ENCODE measurements at regions not wholly inside any gene's neighbourhood (a gene's known extent, or its start where the extent isn't known, plus 50 kb on each side); places are given as distances from the start of the nearest gene placed in this dataset.

GRCh38 chr10:25758511-25758910 is 175.5 kb upstream of the MYO3A start:
- H4K20me1 ChIP-seq (replicated peaks in 1 of 2; ENCODE audit: control insufficient read depth in 1 of 2, insufficient read depth in 2 of 2, low read length in 2 of 2), result no peaks in the 10 kb centered on the region
- peak overlapping the region; percentile 48; the same call in 1 of the 2 replicates for H2AFZ ChIP-seq (ENCODE audit: low read length)
- no peak overlapping the region for H2BK5ac ChIP-seq (ENCODE audit: low read depth, low read length)
- no peak overlapping the region for H3K14ac ChIP-seq (ENCODE audit: insufficient read length)
- H3K27ac ChIP-seq (ENCODE audit: low read depth, low read length), result no peak overlapping the region
- H2AK5ac ChIP-seq (ENCODE audit: low read depth, low read length), result no peak overlapping the region
- no peak overlapping the region for H2BK15ac ChIP-seq (ENCODE audit: low read length)
- no peaks in the 10 kb centered on the region for H3K27me3 ChIP-seq (replicated peaks in 1 of 4; ENCODE audit: control insufficient read depth in 3 of 4, extremely low read depth in 1 of 4, insufficient read depth in 3 of 4, low read length in 3 of 4)
- H3K18ac ChIP-seq (ENCODE audit: extremely low read depth, low read length), result no peak overlapping the region
- no peak for FAIRE-seq
- no peak overlapping the region for H2BK120ac ChIP-seq (replicated peaks; ENCODE audit: low read depth, low read length)
- no peak for TF ChIP-seq CBX5 (IDR thresholded peaks at IDR 0.05; ENCODE audit: low read depth, low read length)
- H3K4me1 ChIP-seq (replicated peaks in 1 of 4; ENCODE audit: control insufficient read depth in 3 of 4, insufficient read depth in 4 of 4, low read length in 3 of 4), result peaks cover 0 to 5% (median 2%) of the 10 kb centered on the region in 4 experiments; a peak in 3 of 7 replicates
- DNase-seq (ENCODE audit: low read depth in 1 of 2, low spot score in 2 of 2), result no peak
- ChIA-PET CTCF (ENCODE audit: partially characterized antibody) (interaction anchor here (0.6 to 3.4 kb wide), 47 partner anchors 10 to 1143 kb away, joined by 3 to 27 read pairs (median 4); no protein-coding TSS in a partner anchor), POLR2A (ENCODE audit: partially characterized antibody) (no interaction called here)
- no peak overlapping the region for H3K9ac ChIP-seq (replicated peaks in 1 of 4; ENCODE audit: extremely low read depth in 1 of 4, low read depth in 3 of 4, low read length in 3 of 4)
- no peak overlapping the region for H4K5ac ChIP-seq (ENCODE audit: insufficient read length, low read depth, low read length)
- no peak overlapping the region for H3K4ac ChIP-seq (replicated peaks; ENCODE audit: insufficient read length, low read depth, low read length)
- 10% methylated on average over 1 of the region's 1 CpG; no CpG with 5 or more reads in 1 of the 2 experiments for WGBS, 2 experiments (ENCODE audit: extremely low coverage in 1 of 2, insufficient coverage in 1 of 2, insufficient read length in 1 of 2, insufficient replicate concordance in 2 of 2, low coverage in 1 of 2, low lambda C conversion rate in 2 of 2, missing lambda C conversion rate in 1 of 2)
- no peaks in the 10 kb centered on the region for H3K79me2 ChIP-seq (ENCODE audit: control insufficient read depth in 1 of 2, insufficient read depth in 2 of 2, low read length in 2 of 2)
- no peak overlapping the region for H4K91ac ChIP-seq (replicated peaks; ENCODE audit: insufficient read length, low read length)
- H3K9me3 ChIP-seq (ENCODE audit: insufficient read depth in 2 of 2, low read depth in 1 of 2, low read length in 1 of 2), result peaks cover 5 to 10% of the 10 kb centered on the region in 2 experiments; a peak in 3 of 4 replicates
- H3K79me1 ChIP-seq (ENCODE audit: low read depth, low read length), result no peaks in the 10 kb centered on the region
- no peak overlapping the region for H2BK12ac ChIP-seq (ENCODE audit: low read depth, low read length)
- H3K56ac ChIP-seq (replicated peaks; ENCODE audit: insufficient read length, low read depth, low read length), result no peak overlapping the region
- no peak overlapping the region for H2BK20ac ChIP-seq (ENCODE audit: low read length)
- H4K8ac ChIP-seq (ENCODE audit: extremely low read depth, insufficient read depth, low read length), result no peak overlapping the region
- no peaks in the 10 kb centered on the region for H3K23me2 ChIP-seq (ENCODE audit: low read depth, low read length)
- H3K4me2 ChIP-seq (ENCODE audit: insufficient read depth in 1 of 2, low read depth in 2 of 2, low read length in 2 of 2), result no peak overlapping the region
- no peak overlapping the region for H3K4me3 ChIP-seq (ENCODE audit: extremely low read depth in 1 of 4, insufficient read depth in 2 of 4, low read depth in 3 of 4, low read length in 4 of 4)
- no peaks in the 10 kb centered on the region; a peak in 1 of 8 replicates for H3K36me3 ChIP-seq (ENCODE audit: control insufficient read depth in 2 of 4, insufficient read depth in 4 of 4, low read length in 3 of 4)
- no peak overlapping the region for H3K23ac ChIP-seq (ENCODE audit: insufficient read length)
